GM21360 (cell line): ENCODE measurements at regions not wholly inside any gene's neighbourhood (a gene's known extent, or its start where the extent isn't known, plus 50 kb on each side); places are given as distances from the start of the nearest gene placed in this dataset.

Experiments used
- ATAC-seq: cut with Tn5 transposase; IDR thresholded peaks from one replicate; pipeline ENCODE4 v1.9.1; 2021; ENCODE audit warnings: mild to moderate bottlenecking, moderate library complexity; ENCODE audit not compliant: unreplicated experiment

DNA sequence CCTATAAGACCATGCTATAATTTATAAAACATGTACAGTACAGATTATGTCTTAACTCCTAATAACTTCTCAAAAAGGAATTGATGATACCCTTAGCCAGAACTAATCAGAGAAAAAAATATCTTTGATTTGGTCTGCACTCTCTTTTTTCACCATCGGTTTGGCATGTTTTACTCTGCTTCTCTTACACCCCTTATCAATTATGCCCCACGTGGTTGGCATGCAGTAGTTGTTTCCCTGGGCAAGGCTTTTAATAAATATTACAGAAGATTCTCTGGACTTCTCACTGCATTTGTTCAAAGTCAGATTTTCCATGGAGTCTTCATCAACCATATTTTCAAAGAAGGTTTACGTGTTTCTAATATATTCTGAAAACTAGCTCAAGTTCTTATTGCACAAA, 167.4 kb upstream of the LRIG3 start:
- ATAC-seq = no peak

GRCh38 chr12:59087077-59087673, 166.9 kb upstream of the LRIG3 start:
- no peak for ATAC-seq

DNA sequence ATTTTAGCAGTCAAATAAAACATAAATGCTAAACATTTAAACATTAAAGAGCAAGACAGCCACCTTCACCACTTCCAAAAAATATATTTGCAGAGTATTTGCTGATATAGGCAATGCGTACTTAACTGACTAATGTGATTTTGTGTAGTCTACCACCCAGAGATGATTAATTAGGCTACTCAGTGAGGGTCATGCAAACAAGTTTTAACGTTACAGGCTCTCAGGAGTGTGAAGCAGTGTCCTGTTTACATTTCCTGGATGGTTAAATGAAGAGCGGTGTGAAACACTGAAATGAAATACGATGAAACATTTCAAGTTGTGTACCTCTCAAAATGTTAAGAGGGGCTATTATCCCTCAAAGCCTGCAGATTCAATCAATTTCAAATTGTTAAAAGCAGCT, 165.8 kb upstream of the LRIG3 start:
- ATAC-seq = no peak

- ATAC-seq = no peak
These were observed 165.4 kb upstream of the LRIG3 start for GRCh38 chr12:59085690-59086089.

DNA sequence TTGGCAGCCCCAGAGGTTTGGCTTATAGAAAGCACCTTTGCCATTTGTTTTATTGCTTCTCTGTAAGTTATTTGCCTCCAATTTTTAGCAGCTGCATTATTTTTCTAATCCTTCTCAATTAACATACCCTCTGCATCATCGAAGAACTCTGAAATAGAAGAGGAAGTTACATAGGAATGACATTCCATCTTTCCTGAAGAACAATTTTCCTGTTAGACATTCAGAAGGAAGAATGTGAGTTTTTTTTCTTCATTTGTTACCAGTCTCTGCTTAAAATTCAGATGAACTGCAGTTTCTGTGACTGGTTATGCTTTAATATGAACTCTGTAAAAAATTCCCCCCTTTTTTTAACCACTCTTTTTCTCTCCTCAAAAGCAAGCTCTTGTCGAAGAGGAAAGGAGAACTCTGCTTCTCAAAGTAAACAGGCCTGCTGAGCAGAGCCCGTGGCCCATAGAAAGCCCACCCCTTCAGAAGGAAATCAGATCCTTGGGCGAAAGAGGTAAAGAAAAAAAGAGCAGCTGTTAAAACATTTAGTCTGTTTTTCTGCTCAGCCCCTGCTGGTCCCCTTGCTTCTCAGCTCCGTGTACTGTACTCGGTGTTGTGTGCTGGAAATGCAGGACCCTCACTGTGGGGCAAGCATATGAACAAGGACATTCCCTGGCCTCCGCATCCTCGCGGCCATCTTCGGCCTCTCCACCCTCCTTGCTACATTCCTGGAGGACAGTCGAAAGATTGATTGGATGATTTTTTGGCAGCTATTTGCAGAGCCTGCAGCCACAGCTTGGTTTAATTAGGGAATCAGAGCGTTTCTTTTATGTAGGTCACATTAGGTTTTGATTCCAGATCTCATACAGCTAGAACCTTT, 164.4 kb upstream of the LRIG3 start:
- ATAC-seq = no peak

DNA sequence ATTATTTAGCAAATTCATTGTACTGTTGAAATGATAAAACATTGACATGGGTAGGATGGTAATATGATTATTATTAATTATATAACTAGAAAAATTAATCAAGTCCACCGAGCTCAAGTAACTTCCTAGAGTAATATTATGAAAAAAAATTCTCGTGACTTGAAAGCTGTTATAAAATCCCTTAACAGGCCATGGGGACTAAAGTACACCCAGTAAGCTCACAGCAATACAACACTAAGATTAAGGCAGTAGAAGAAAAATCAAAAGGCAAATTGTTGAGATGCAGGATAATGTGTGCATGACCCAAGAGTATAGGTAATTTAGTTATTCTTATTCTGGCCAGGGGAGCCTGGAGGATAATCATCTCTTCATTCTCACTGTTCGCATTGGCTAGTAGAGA, 162.6 kb upstream of the LRIG3 start:
- no peak for ATAC-seq

- ATAC-seq = no peak
These were observed 159.8 kb upstream of the LRIG3 start for GRCh38 chr12:59080101-59080500.

GRCh38 chr12:59079472-59079871, 159.2 kb upstream of the LRIG3 start:
- ATAC-seq = no peak

GRCh38 chr12:59079002-59079401, 158.7 kb upstream of the LRIG3 start:
- no peak for ATAC-seq

DNA sequence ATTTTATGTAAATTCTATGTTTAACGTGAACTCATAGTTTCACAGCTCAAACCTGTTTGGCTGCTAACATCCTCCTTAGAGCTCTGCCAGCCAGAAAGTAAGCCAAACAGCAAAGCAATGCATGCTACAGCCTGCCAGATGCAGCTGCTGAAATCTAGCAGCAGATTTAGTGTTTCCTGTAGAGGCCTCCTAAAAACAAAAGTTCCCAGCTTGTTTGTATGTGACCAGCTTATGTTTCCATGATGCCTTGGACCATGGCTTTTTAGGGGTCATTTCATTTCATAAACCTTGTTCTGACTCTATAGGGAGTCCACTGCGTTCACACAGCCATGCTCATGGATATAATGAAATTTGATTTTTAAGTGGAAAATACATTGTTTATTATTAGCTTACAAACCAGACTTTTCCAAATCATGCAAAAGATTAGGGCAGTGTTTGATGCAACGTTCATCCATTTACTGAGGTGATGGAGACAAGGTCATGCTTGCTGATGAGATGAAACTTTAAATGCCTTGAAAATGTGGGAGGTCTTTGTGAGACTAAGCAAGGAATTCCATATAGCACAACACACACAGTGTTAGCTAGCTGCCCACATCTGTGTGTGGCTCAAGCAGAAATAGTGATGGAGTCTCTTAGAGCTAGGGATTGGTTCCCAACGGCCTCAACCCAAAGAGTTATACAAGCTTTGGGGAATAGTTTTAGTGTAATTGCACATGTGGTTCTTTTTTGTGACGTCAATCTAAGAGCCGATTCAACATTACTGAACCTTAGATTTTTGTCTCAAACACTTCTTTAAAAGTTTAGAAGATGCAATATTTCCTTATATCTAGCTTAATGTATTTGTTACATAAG, 157.5 kb upstream of the LRIG3 start:
- no peak for ATAC-seq

DNA sequence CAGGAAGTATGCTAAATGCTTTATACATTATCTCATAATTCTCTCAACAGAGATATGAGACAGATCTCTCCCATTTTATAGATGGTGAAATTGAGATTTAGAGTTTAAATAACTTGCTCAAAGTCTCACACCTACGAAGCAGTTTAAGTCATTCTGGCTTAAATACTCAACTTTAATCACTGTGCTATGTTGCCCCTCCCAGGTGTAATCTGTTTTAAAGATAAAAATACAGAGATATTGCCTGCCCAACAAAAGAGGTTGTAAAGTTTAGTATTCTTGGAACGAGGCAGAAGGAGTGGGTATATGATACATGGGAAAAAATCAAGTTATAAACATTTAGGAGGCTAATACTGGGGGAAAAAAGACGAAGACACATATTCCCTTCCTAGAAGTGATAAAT, 156.8 kb upstream of the LRIG3 start:
- no peak for ATAC-seq

DNA sequence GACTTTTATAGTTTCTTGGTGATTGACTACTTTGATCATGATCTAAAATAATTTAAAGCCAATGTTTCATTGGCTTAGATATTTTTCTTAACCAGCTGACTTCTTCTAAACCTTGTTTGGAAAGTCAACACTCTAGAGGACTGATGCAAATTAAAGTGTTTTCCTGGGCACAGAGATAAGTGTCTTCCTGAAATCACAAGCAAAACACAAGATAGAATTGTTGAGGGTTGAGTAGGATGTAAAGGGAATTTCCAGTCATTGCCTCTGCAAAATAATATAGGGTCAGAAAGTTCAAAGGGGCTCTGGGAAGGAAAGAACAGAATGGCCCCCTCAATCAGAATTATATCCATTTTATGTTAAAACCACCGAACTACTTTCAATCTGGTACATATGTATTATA, 156.3 kb upstream of the LRIG3 start:
- ATAC-seq = no peak

- no peak for ATAC-seq
These were observed 155.7 kb upstream of the LRIG3 start for GRCh38 chr12:59075968-59076490.

DNA sequence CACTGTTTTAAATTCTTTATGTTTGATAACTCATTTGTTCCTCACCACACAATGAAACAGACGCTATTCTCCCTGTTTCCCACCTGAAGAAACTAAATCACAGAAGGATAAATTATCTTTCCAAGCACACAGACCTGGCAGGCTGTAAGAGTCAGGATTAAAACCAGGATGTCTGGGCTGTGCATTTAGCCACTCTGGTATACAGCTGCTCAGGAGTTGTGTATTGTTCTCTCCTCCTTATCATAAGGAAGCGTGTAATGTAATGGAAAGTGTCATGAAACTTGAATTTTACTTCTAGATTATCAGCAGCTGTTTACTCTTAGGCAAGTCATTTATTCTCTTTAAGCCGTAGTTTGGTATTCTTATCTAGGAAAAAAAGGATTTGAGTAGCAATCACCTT, 154.8 kb upstream of the LRIG3 start:
- ATAC-seq = no peak

DNA sequence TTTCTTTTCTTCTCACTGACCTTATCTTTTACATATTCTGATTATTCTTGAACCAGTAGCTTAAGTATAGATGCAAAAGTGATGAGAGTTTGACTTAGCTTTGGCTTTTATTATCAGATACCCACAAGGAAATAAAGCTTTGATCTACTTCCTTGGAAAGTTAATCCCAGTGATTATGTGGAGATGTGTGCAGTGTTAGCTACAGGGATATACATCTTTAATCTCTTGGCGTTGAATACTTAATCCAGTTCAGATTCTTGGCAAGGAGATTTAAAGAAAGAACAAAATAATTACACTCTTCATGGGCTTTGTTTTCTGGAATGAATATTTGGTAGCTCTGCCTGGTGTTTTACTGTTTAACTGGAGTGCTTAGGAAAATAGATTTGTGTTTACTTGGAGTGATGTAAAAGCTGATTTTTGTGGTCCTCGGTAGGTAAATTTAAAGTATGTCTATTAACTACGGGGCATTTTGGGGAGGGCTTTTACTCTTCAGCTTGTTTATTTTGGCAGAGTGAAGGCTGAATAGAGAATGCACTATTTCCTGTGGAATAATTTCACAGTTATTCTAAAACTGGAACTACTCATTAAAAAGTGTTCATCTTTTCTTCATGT, 150.1 kb upstream of the LRIG3 start:
- ATAC-seq = no peak

DNA sequence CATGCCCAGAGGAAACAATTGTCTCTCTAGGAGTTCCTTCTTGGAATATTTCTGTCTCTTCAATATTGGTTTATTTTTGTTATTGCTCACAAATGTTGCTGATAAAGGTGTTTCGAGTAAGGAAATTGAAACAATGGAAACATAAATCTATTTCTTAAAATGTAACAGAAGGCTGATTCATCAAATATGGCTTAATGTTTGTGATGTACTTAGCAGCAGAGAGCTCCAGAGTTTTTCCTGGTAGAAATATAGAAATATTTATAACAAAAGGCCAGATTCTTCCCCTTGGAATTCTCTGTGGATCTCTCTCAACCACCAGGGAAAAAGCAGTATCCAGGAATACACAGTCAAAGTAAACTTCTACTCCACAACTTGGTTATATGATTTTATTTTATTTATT, 149.2 kb upstream of the LRIG3 start:
- ATAC-seq = no peak

- ATAC-seq = no peak
These were observed 148.1 kb upstream of the LRIG3 start for GRCh38 chr12:59068436-59068835.

- no peak for ATAC-seq
These were observed 146.8 kb upstream of the LRIG3 start for GRCh38 chr12:59067083-59067482.

GRCh38 chr12:59066445-59066844, 146.1 kb upstream of the LRIG3 start:
- no peak for ATAC-seq

- no peak for ATAC-seq
These were observed 139.0 kb upstream of the LRIG3 start for GRCh38 chr12:59059088-59059935.
